ENCODE measurements at regions not wholly inside any gene's neighbourhood (a gene's known extent, or its start where the extent isn't known, plus 50 kb on each side); places are given as distances from the start of the nearest gene placed in this dataset.
A peak's percentile ranks its signal among the peaks of the same experiment; 100 is the strongest.
"Not testable (repeated sequence)": the region's sequence is repeated elsewhere in the genome, so short reads cannot be mapped to it uniquely, and the experiment has no call there.

- not testable (repeated sequence) for DNase-seq
Observed at GRCh38 chr2:111455016-111456015, 334.6 kb downstream of the BCL2L11 start.

- not testable (repeated sequence) for DNase-seq
Observed at GRCh38 chr2:111457191-111457590, 336.5 kb downstream of the BCL2L11 start.

GRCh38 chr2:111460901-111461300 lies 340.2 kb downstream of the BCL2L11 start:
- DNase-seq = not testable (repeated sequence)

- not testable (repeated sequence) for DNase-seq
Observed at GRCh38 chr2:111461831-111462230, 341.1 kb downstream of the BCL2L11 start.

- DNase-seq = not testable (repeated sequence)
Observed at GRCh38 chr2:111462572-111462971, 341.9 kb downstream of the BCL2L11 start.

- DNase-seq = not testable (repeated sequence)
Observed at GRCh38 chr2:111463238-111463848, 342.6 kb downstream of the BCL2L11 start.

GRCh38 chr2:111463956-111464355 lies 343.2 kb downstream of the BCL2L11 start:
- not testable (repeated sequence) for DNase-seq

- DNase-seq = not testable (repeated sequence)
Observed at GRCh38 chr2:111464367-111464766, 343.7 kb downstream of the BCL2L11 start.

GRCh38 chr2:111465521-111465920 lies 344.8 kb downstream of the BCL2L11 start:
- DNase-seq = not testable (repeated sequence)

GRCh38 chr2:111466744-111467143 lies 346.0 kb downstream of the BCL2L11 start:
- DNase-seq = not testable (repeated sequence)

- not testable (repeated sequence) for DNase-seq
Observed at GRCh38 chr2:111470924-111471323, 350.2 kb downstream of the BCL2L11 start.

GRCh38 chr2:111471791-111472530 lies 351.2 kb downstream of the BCL2L11 start:
- DNase-seq = not testable (repeated sequence)

- not testable (repeated sequence) for DNase-seq
Observed at GRCh38 chr2:111472844-111473403, 352.2 kb downstream of the BCL2L11 start.

GRCh38 chr2:111473522-111473921 lies 352.8 kb downstream of the BCL2L11 start:
- not testable (repeated sequence) for DNase-seq

GRCh38 chr2:111474198-111474705 lies 353.5 kb downstream of the BCL2L11 start:
- not testable (repeated sequence) for DNase-seq

GRCh38 chr2:111478335-111478734 lies 357.6 kb downstream of the BCL2L11 start:
- not testable (repeated sequence) for DNase-seq

- DNase-seq = not testable (repeated sequence)
Observed at GRCh38 chr2:111478871-111479318, 358.2 kb downstream of the BCL2L11 start.

GRCh38 chr2:111480016-111480625 lies 359.4 kb downstream of the BCL2L11 start:
- DNase-seq = peak; percentile 23

- DNase-seq = not testable (repeated sequence)
Observed at GRCh38 chr2:111480633-111481032, 359.9 kb downstream of the BCL2L11 start.

- DNase-seq = not testable (repeated sequence)
Observed at GRCh38 chr2:111481219-111481618, 360.5 kb downstream of the BCL2L11 start.

- not testable (repeated sequence) for DNase-seq
Observed at GRCh38 chr2:111482987-111483679, 362.4 kb downstream of the BCL2L11 start.

All from CD4-positive, alpha-beta T cell treated with Interleukin-15 for 1 hour (primary cell).